Fibroblast of the aortic adventitia (primary cell): ENCODE measurements at regions not wholly inside any gene's neighbourhood (a gene's known extent, or its start where the extent isn't known, plus 50 kb on each side); places are given as distances from the start of the nearest gene placed in this dataset.

ENCODE experiments used
- DNase-seq: peaks from one replicate; pipeline ENCODE4 v3.0.0-alpha.2; 2010; ENCODE audit warnings: low read depth
- H3K4me3 ChIP-seq: 2 replicates; pipeline ENCODE4 v1.5.1; 2011; ENCODE audit warnings: low read depth, mild to moderate bottlenecking, control low read depth, low read length, moderate library complexity
- TF ChIP-seq, protein P1 (sequence below): IDR thresholded peaks from 2 replicates; pipeline ENCODE4 v1.5.1; 2011; ENCODE audit warnings: mild to moderate bottlenecking, low read length, control low read depth, inconsistent platforms; ENCODE audit not compliant: insufficient read depth

DNA sequence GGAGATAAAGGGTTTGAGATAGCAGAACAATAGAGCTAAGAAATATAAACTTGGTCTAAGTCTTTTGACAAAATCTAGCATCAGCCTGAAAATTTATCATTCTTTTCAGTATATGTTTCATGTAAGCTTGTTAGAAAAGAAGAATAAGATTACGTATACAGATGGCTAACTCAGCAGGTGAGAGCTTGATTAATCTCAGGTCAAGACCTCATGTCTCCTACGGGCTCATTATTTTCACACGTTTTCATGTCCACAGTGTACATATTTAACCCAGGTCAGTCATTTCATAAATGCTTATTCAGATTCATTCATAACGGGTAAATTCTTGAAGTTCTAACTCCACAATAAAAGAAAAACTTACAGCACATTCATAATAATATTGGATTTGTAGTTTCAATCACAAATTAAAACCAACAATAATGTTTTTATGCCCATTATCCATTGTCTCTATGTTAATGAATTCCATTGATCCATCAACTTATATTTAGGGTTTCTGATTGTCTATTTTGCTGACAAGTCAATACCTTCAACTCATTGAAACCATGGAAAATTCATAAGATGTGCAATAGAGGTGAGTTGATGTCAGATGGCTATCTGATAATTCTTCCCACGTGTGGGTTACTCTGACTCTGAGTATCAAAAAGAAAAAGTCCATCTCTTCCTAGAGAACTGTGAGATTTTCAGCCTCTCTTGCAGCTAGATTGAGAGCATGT lies 102.6 kb downstream of the CASP12 start:
- TF ChIP-seq, protein P1, sequence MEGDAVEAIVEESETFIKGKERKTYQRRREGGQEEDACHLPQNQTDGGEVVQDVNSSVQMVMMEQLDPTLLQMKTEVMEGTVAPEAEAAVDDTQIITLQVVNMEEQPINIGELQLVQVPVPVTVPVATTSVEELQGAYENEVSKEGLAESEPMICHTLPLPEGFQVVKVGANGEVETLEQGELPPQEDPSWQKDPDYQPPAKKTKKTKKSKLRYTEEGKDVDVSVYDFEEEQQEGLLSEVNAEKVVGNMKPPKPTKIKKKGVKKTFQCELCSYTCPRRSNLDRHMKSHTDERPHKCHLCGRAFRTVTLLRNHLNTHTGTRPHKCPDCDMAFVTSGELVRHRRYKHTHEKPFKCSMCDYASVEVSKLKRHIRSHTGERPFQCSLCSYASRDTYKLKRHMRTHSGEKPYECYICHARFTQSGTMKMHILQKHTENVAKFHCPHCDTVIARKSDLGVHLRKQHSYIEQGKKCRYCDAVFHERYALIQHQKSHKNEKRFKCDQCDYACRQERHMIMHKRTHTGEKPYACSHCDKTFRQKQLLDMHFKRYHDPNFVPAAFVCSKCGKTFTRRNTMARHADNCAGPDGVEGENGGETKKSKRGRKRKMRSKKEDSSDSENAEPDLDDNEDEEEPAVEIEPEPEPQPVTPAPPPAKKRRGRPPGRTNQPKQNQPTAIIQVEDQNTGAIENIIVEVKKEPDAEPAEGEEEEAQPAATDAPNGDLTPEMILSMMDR: no peak
- no peak overlapping the region for H3K4me3 ChIP-seq
- DNase-seq: no peak

DNA sequence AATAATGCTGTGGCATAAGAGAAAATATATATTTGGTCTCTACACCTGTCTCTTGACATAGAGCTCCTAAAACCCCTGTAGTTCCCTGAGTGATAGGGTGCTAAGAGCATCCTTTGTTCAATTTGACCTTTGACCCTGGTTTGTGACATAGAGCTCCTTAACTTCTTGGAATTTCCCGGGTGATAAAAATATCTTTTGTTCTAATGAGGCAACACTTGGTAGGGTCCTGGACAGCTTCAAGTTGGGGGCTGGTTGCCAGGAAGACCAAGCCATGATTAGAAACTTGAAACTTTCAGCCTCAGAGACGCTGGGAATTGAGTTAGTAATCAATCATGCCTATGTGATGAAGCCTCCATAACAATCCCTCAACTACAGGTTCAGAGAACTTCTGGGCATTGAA lies 105.4 kb downstream of the CASP12 start:
- H3K4me3 ChIP-seq: no peak overlapping the region
- peak; percentile 4 for DNase-seq
- TF ChIP-seq, protein P1: no peak

DNA sequence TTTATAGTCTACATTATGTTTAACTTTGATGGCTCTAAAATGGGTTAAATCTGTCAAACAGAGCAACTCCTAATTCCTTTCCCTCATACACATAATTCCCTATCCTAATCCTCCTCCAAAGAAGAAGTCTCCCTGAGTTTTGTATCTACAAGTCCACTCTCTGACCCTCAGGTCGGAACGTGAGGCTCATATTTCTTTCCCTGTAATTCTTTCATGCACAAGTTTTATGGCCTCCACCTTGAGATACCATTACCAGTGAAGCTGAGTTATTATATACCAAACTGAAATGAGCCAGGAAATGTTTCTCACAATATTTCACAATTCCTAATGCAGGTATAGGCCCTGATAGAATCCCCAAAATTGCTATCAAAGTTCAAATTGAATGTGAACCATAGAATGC lies 106.4 kb downstream of the CASP12 start:
- no peak overlapping the region for H3K4me3 ChIP-seq
- TF ChIP-seq, protein P1: no peak
- no peak for DNase-seq

DNA sequence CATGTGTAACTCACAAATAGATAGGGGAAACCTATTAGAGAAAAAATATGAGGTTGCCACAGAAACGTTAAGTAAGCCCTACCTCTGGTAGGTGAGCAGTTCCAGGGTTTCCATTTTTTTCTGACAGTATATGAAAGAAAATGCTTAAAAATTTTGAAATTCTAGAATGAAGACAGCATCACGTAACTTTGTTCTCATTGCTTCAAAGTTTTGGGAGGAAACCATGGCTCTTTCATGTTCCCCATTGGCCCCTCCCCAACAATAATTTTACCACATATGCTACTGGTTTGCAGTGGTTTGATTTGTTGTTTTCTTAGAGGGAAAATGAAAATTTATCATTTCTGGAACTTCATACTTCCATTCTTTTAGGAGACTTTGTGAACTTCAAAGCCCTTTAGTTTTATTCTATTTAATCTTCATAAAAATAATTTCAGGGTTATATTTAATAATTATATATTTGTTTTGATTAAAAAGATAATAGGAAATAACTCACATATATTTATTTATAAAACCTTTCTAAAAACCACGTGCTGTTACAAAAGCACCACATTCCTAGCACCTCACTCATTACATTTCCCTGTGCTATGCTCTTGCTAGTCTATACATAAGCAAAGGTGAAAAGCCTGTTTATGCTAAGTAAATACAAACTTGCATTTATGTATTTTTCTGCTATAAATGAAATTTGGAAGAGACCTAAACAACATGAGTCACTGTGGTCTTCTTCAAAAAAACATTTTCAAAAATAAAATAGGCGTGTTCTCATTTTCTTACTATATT lies 113.4 kb downstream of the CASP12 start:
- TF ChIP-seq, protein P1: no peak
- H3K4me3 ChIP-seq: no peak overlapping the region
- no peak for DNase-seq

DNA sequence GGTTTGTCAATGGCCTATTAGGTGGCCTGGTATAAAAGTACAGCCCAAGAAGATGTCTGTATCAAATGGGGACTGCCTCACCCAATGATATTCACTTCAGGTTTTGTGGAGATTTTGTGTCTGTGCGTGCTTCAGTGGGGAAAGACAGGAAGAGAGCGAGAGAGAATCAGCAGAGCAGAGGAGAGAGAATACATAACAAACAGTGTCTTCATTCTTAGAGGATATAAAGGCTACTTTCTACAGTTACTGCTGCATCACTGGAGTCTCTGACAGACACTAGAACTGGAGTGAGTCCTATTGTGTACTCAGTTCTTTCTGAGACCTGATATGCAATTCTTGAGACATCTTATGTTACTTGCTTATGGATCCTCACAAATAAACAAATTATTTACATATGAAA lies 115.0 kb downstream of the CASP12 start:
- H3K4me3 ChIP-seq: no peak overlapping the region
- no peak for DNase-seq
- TF ChIP-seq, protein P1: no peak

DNA sequence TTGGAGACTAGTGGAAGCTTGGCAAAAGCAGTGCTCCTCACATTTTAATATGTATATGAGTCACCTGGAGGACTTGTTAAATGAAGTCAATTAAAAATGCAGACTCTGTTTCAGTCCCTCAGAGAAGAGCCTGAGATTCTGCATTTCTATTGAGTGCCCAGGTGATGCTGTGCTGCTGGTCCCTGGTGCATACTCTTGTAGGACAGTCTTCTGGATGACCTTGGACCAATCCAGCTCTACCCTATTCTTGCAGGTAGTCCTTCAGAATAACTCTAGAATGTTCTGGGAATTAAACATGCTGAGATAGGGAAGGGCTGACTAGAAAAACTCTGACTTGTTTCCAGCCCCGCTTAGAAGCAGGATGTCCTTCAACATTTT lies 115.9 kb downstream of the CASP12 start:
- no peak overlapping the region for H3K4me3 ChIP-seq
- DNase-seq: no peak
- TF ChIP-seq, protein P1: no peak
